ENCODE measurements at regions not wholly inside any gene's neighbourhood (a gene's known extent, or its start where the extent isn't known, plus 50 kb on each side); places are given as distances from the start of the nearest gene placed in this dataset.

- TF ChIP-seq CTCF (conservative IDR thresholded peaks at IDR 0.05 in 1 of 2, IDR thresholded peaks at IDR 0.05 in 1 of 2; ENCODE audit: extremely low read depth in 1 of 2, insufficient read depth in 1 of 2, low read depth in 1 of 2, low read length in 2 of 2), result no peak
- TF ChIP-seq EZH2 (IDR thresholded peaks at IDR 0.05; ENCODE audit: borderline replicate concordance, low read length), result no peak
These were observed 1060.8 kb downstream of the CNTNAP5 start for GRCh38 chr2:125085904-125086303.
